Prostate gland (tissue), 2 donors: ENCODE measurements at regions not wholly inside any gene's neighbourhood (a gene's known extent, or its start where the extent isn't known, plus 50 kb on each side); places are given as distances from the start of the nearest gene placed in this dataset.

Experiments used
- DNase-seq: peaks from one replicate; pipeline ENCODE4 v3.0.0-alpha.2; 2019; ENCODE audit warnings: low spot score
- H3K27ac ChIP-seq, 2 donors: fragments of 200-600 bp; sonication (generic); 2 replicates each; pipeline ENCODE4 v1.5.1; 2017 to 2019
- H3K27me3 ChIP-seq: fragments of 200-600 bp; sonication (generic); replicated peaks from 2 replicates; pipeline ENCODE4 v1.5.1; 2019; ENCODE audit not compliant: insufficient read depth
- H3K36me3 ChIP-seq, 2 donors: fragments of 200-600 bp; sonication (generic); 1 replicate in 1 of 2; 2 replicates in 1 of 2; pipeline versions ENCODE4 v1.5.1 to v1.8.1; 2017 to 2019
- H3K4me1 ChIP-seq: fragments of 200-600 bp; sonication (generic); replicated peaks from 2 replicates; pipeline ENCODE4 v1.5.1; 2019
- H3K4me3 ChIP-seq, 2 donors: fragments of 200-600 bp; sonication (generic); 2 replicates each; pipeline ENCODE4 v1.5.1; 2017 to 2019
- H3K9me3 ChIP-seq: fragments of 200-600 bp; sonication (generic); 2 replicates; pipeline ENCODE4 v1.5.1; 2017
- CTCF ChIP-seq, 4 experiments: fragments of 200-600 bp in 2 of 4; fragments of 450-650 bp in 2 of 4; sonication (generic) in 2 of 4; IDR thresholded peaks; 1 replicate in 3 of 4; 2 replicates in 1 of 4; pipeline ENCODE4 v1.5.1; 2016 to 2019; ENCODE audit warnings: antibody characterized with exemption in 4 of 4, mild to moderate bottlenecking in 2 of 4, moderate library complexity in 2 of 4
- POLR2A ChIP-seq: fragments of 450-650 bp; IDR thresholded peaks from one replicate; pipeline ENCODE4 v1.6.1; 2016; ENCODE audit warnings: antibody characterized with exemption, mild to moderate bottlenecking
- POLR2AphosphoS5 ChIP-seq: sonication (generic); formaldehyde crosslinking; IDR thresholded peaks from one replicate; pipeline ENCODE4 v1.6.1; 2017; ENCODE audit warnings: antibody characterized with exemption
- WGBS: methylation state at CpG from one replicate; pipeline ENCODE4 v1.1.5; 2018; 5-methylcytosine and 5-hydroxymethylcytosine counted together
- intact Hi-C: fragments of 100-400 bp; cut with DNase I; formaldehyde crosslinking; loops from one replicate; pipeline ENCODE4 v1.14.2; 2022

GRCh38 chr9:26483991-26484390 is 408.6 kb downstream of the CAAP1 start:
- Histone ChIP-seq H3K36me3 (no peaks in the 10 kb centered on the region), H3K27me3 (no peaks in the 10 kb centered on the region), H3K9me3 (no peaks in the 10 kb centered on the region), H3K4me3 (no peak overlapping the region), H3K4me1 (no peaks in the 10 kb centered on the region), H3K27ac (no peak overlapping the region)
- TF ChIP-seq CTCF (IDR thresholded peaks at IDR 0.05) = no peak
- TF ChIP-seq POLR2AphosphoS5 = no peak
- TF ChIP-seq POLR2A = no peak
- WGBS = 97% methylated on average over 15 of the region's 15 CpGs
- DNase-seq = no peak
- intact Hi-C loops = no loop called here

GRCh38 chr9:26477963-26478362 is 414.6 kb downstream of the CAAP1 start:
- DNase-seq = no peak
- TF ChIP-seq POLR2A (no peak), CTCF (IDR thresholded peaks at IDR 0.05) (no peak), POLR2AphosphoS5 (no peak)
- no peaks in the 10 kb centered on the region for H3K36me3 ChIP-seq
- H3K27ac ChIP-seq = no peak overlapping the region
- intact Hi-C loops = no loop called here
- H3K27me3 ChIP-seq = no peaks in the 10 kb centered on the region
- no peaks in the 10 kb centered on the region for H3K4me1 ChIP-seq
- H3K4me3 ChIP-seq = no peak overlapping the region
- H3K9me3 ChIP-seq = no peaks in the 10 kb centered on the region

GRCh38 chr9:26471261-26471660 is 421.3 kb downstream of the CAAP1 start:
- DNase-seq = no peak
- Histone ChIP-seq H3K4me1 (no peaks in the 10 kb centered on the region), H3K9me3 (no peaks in the 10 kb centered on the region), H3K4me3 (no peak overlapping the region), H3K27ac (no peak overlapping the region), H3K27me3 (no peaks in the 10 kb centered on the region), H3K36me3 (no peaks in the 10 kb centered on the region)
- 69% methylated on average over 2 of the region's 2 CpGs for WGBS
- TF ChIP-seq CTCF (IDR thresholded peaks at IDR 0.05) (no peak), POLR2A (no peak), POLR2AphosphoS5 (no peak)
- intact Hi-C loops = no loop called here

GRCh38 chr9:26470284-26470683 is 422.3 kb downstream of the CAAP1 start:
- H3K4me3 ChIP-seq = no peak overlapping the region
- no peaks in the 10 kb centered on the region for H3K4me1 ChIP-seq
- H3K27ac ChIP-seq = no peak overlapping the region
- no peaks in the 10 kb centered on the region for H3K27me3 ChIP-seq
- WGBS = 71% methylated on average over 2 of the region's 2 CpGs
- TF ChIP-seq POLR2AphosphoS5 (no peak), CTCF (IDR thresholded peaks at IDR 0.05) (no peak), POLR2A (no peak)
- no peak for DNase-seq
- no peaks in the 10 kb centered on the region for H3K9me3 ChIP-seq
- intact Hi-C loops = no loop called here
- H3K36me3 ChIP-seq = no peaks in the 10 kb centered on the region

- Histone ChIP-seq H3K36me3 (no peaks in the 10 kb centered on the region), H3K27me3 (no peaks in the 10 kb centered on the region), H3K27ac (no peak overlapping the region), H3K9me3 (no peaks in the 10 kb centered on the region), H3K4me3 (no peak overlapping the region), H3K4me1 (no peaks in the 10 kb centered on the region)
- DNase-seq = no peak
- intact Hi-C loops = no loop called here
- 77% methylated on average over 1 of the region's 1 CpG for WGBS
- TF ChIP-seq CTCF (IDR thresholded peaks at IDR 0.05) (no peak), POLR2A (no peak), POLR2AphosphoS5 (no peak)
These were observed 428.8 kb downstream of the CAAP1 start for GRCh38 chr9:26463837-26464236.
